ENCODE measurements at regions not wholly inside any gene's neighbourhood (a gene's known extent, or its start where the extent isn't known, plus 50 kb on each side); places are given as distances from the start of the nearest gene placed in this dataset.
"Not testable (repeated sequence)": the region's sequence is repeated elsewhere in the genome, so short reads cannot be mapped to it uniquely, and the experiment has no call there.

GRCh38 chr1:25023826-25024225 lies 93.8 kb upstream of the RUNX3 start:
- no peak for DNase-seq (ENCODE audit: low spot score)

DNA sequence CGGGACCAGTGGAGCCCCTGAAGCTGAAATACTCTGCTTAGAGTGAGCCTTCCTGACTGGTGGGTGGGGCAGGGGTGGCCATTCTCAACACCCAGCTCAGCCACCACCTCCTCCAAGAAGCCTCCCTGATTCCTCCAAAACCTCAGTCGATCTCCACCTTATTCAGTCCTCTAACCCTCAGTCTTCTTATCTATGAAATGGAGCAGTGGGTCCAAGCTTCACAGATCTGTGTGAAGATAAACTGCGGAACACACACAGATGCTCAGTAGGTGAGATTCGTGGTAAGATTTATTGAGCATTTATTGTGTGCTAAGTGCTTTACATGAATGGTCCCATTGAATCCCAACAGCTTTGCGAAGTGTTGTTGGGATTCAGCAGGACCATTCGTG lies 93.1 kb upstream of the RUNX3 start:
- DNase-seq (ENCODE audit: low spot score) = no peak

GRCh38 chr1:25022361-25023189 lies 92.5 kb upstream of the RUNX3 start:
- DNase-seq (ENCODE audit: low spot score) = no peak

- DNase-seq (ENCODE audit: low spot score) = no peak
Measured at GRCh38 chr1:25021591-25022215, 91.6 kb upstream of the RUNX3 start.

DNA sequence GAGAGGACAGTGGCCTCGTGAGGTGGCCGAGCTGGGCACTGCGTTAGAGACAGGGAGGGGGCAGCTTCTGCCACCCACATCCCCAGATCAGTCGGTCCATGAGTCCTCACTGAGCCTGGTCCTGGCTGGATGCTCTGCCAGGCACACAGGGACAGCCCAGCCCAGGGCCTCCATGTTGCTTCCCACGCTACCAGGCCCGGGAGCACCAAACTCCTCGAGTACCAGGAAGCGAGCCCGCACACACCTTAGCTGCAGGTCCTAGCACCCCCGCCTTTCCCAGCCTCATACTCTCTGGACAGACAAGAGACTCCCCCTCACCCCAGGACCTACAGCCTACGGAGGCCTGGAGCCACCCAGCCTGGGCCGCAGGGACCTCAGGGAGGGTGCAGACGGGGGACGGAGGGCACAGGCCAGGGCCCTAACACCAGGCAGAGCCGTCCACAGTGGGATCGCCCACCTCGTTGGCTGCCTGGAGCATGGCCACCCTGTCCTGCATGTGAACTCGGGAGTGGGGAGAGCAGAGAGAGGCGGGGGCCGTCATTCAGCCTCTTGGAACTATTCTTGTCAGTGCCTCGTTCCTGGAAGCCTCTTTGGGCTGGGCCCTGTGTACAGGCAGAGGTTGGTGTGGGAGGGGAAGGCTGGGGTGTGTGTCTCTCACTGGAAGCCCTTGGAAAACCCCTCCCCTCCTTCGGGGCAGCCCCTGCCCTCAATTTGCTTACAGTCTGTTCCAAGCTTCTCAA lies 90.9 kb upstream of the RUNX3 start:
- no peak for DNase-seq (ENCODE audit: low spot score)

DNA sequence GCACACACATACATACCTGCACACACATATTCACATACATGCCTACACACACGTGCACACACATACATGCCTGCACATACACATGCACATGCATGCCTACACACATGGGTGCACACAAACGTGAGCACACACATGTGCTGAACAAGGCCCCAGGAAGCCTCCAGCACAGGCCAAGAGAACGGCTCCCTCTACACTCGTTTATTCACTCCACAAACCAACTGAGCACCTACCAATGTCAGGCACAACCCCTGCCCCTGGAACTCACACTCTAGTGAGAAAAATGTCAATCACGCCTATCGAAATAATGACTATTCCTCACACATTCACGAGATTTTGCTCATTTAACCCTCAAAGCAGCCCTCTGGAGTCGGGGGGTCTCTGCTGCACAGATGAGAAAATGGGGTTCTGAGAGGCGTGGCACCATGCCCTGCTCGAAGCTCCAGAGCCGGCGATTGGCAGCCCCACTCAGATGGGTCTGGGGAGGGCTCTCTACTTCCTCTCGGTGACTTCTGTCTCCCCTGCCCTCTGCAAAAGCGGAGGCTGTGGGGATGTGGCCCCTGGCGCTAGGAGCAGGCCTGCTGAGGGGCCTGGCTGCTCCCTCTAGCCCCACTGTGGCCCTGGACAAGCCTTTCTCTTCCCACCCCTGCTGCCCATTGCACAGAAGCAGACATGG lies 90.2 kb upstream of the RUNX3 start:
- no peak for DNase-seq (ENCODE audit: low spot score)

GRCh38 chr1:25019337-25020172 lies 89.5 kb upstream of the RUNX3 start:
- DNase-seq (ENCODE audit: low spot score) = no peak

DNA sequence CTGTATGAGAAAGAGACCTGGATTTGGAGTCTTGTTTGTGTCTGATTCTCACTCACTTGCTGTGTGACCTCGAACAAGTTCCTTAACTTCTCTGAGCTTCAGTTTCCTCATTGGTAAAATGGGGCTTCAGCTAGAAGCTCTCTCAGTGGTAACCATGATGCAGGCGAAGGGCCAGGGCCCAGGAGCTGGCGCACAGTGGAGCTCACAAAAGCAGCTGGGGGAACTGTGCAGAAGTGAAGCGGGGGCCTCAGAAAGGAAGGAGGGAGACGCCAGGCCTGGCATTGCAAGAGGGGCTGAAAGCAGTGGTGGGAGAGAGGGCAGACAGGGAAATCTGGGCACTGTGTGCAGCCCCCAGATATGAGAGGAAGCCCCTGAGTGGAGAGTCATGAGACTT lies 88.9 kb upstream of the RUNX3 start:
- DNase-seq (ENCODE audit: low spot score) = no peak

GRCh38 chr1:25018110-25018735 lies 88.1 kb upstream of the RUNX3 start:
- DNase-seq (ENCODE audit: low spot score) = no peak

GRCh38 chr1:25017436-25018109 lies 87.5 kb upstream of the RUNX3 start:
- DNase-seq (ENCODE audit: low spot score) = no peak

GRCh38 chr1:25012966-25013962 lies 83.2 kb upstream of the RUNX3 start:
- DNase-seq (ENCODE audit: low spot score) = no peak

DNA sequence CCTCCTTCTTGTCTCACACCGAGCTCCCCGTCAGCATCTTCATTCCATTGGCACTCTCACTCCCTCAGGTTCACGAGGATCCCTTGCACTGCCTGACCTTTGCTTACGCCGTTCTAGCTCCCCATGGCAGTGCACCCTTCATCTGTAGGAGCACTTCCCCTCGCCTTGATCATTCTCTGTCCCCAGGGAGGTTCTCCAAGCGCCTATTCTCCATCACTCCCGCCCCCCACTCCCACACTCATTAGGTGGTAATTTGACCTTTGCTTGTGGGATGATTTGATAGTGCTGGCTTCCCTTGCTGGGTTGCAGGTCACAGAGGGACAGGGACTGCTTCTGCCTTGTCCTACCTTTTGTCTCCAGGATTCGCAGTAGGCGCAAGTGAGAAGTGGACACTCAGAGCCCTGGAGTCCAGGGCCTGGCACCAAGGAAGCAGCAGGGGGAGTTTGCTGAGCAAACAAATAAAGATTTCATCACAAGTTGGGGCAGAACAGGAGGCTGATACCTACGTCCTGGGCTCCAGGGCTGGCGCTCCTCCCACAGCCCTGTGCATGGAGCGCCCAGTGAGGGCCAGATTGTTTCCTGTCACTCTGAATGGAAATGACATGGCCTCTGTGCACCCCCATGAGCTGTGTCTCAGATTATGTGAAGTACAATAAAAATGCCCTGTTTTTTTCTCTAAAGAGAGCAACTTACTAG lies 82.0 kb upstream of the RUNX3 start:
- no peak for DNase-seq (ENCODE audit: low spot score)

DNA sequence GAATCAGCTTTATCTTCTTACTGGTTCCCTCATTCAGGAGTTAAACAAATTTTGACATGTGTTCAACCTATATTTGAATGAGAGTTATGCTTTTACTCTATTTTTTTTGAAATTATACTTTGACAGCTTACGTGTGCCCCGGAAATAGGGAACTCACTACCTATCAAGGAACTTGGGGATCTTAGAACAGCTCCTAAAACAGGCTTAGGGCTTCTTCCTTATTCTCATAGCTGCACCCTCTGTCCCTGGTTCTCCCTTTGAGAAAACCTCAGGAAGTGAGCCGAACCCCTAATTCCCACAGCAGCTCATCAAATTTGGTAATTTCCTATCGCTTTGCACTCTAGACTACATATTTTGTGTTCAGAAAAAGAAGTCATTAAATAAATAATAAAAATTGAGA lies 81.2 kb upstream of the RUNX3 start:
- DNase-seq (ENCODE audit: low spot score) = no peak

DNA sequence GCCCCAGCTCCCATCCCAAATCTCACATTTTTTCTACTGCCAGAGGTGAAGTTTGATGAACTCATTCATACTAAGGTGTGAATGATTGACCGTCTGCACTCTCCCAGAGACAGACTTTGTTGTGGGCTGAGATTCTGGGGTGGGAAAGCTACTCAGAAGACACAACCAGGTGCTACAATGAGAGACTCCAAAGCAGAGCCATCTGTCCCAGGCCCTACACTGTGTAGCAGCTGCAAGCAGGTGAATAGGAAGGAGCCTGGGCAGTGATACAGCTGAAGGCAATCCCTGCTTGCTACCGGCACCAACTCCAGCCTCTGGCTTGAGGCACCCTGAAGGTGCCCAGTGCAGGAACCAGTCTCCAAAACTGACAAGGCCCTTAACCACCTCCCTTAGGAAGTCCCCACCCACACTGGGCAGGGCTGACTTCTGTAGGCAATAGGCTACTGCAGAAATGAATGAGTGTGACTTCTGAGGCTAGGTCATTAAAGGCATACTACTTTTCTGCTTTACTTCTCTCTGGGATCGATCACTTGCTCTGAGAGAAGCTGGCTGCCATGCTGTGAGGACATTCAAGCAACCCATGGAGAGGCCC lies 79.7 kb upstream of the RUNX3 start:
- no peak for DNase-seq (ENCODE audit: low spot score)

- no peak for DNase-seq (ENCODE audit: low spot score)
Measured at GRCh38 chr1:25008192-25008485, 78.1 kb upstream of the RUNX3 start.

GRCh38 chr1:25007390-25008191 lies 77.5 kb upstream of the RUNX3 start:
- DNase-seq (ENCODE audit: low spot score) = not testable (repeated sequence)

DNA sequence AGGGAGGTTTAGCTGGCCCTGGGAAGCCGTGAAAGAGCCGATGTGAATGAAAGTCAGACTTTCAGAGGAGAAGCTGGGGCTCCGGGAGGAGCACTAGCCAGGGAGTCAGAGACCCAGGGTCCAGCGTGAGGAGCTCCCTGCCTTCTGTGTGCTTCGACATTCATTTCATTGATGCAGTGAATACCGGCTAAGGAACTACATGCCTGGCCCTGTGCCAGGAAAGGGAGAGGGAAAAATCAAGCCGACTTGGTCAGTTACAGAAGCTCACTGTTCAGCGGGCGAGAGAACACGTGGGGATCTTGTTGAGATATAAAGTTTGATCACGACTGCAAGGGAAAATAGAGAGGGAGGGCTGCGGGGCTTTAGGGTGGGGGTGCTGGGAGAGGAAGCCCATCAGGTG lies 76.7 kb upstream of the RUNX3 start:
- DNase-seq (ENCODE audit: low spot score) = peak; percentile 14

All from HT-29 (cell line).